GM12878 (cell line): ENCODE measurements at regions not wholly inside any gene's neighbourhood (a gene's known extent, or its start where the extent isn't known, plus 50 kb on each side); places are given as distances from the start of the nearest gene placed in this dataset.

Source experiments
- ATAC-seq: fragments of 200-7000 bp; cut with Tn5 transposase; 3 replicates; pipeline ENCODE4 v1.9.1; 2020; ENCODE audit warnings: mild to moderate bottlenecking, moderate library complexity
- BruUV-seq: library from RNA; stranded (reverse); fragments of 400-500 nt; replicated peaks from 2 replicates; lab custom pipeline; 2021; lab: Mats Ljungman, UMichigan
- CTCF ChIA-PET: fragments of 300-600 bp; sonication (Branson Sonifier 250); formaldehyde crosslinking; extraction: SDS; loops from one replicate; lab custom pipeline; 2021; ENCODE audit warnings: inconsistent platforms; lab: Yijun Ruan, JAX
- POLR2A ChIA-PET: fragments of 350-600 bp; formaldehyde crosslinking; extraction: SDS; loops from one replicate; lab custom pipeline; 2021; ENCODE audit warnings: inconsistent platforms; lab: Charles Lee
- RAD21 ChIA-PET: fragments of 300-600 bp; sonication (Branson Sonifier 250); formaldehyde crosslinking; loops from one replicate; lab custom pipeline; 2023; ENCODE audit warnings: antibody characterized with exemption; ENCODE audit not compliant: unreplicated experiment; lab: Charles Lee
- SMC1A ChIA-PET: fragments of 300-600 bp; sonication (Branson Sonifier 250); formaldehyde crosslinking; loops from one replicate; lab custom pipeline; 2023; ENCODE audit not compliant: unreplicated experiment, uncharacterized antibody; lab: Charles Lee
- DNase-seq: peaks from one replicate; pipeline ENCODE4 v3.0.0-alpha.2; 2011; ENCODE audit warnings: low read depth, low spot score
- FAIRE-seq: peaks from 3 replicates; lab custom pipeline; 2011; peaks lifted over from hg19 to GRCh38; lab: Jason Lieb, UNC
- H2AFZ ChIP-seq: 2 replicates; pipeline ENCODE4 v1.6.0; 2011; ENCODE audit warnings: low read depth, low read length, control low read depth; ENCODE audit not compliant: control insufficient read depth
- H3K27ac ChIP-seq: 2 replicates; pipeline ENCODE4 v1.5.1; 2011; ENCODE audit warnings: control low read depth; ENCODE audit not compliant: control insufficient read depth, insufficient read depth
- H3K27me3 ChIP-seq, 2 experiments: replicated peaks in 1 of 2; 2 replicates each; pipeline versions ENCODE4 v1.6.0 to v1.6.1; 2011; ENCODE audit warnings: low read length in 1 of 2; ENCODE audit not compliant: control insufficient read depth in 2 of 2, insufficient read depth in 2 of 2
- H3K36me3 ChIP-seq, 2 experiments: 2 replicates each; pipeline ENCODE4 v1.5.1; 2011; ENCODE audit warnings: low read length in 1 of 2; ENCODE audit not compliant: control insufficient read depth in 2 of 2, insufficient read depth in 2 of 2
- H3K4me1 ChIP-seq: 2 replicates; pipeline ENCODE4 v1.6.1; 2011; ENCODE audit warnings: mild to moderate bottlenecking, low read length, moderate library complexity, mixed read lengths; ENCODE audit not compliant: control insufficient read depth, insufficient read depth
- H3K4me2 ChIP-seq: 2 replicates; pipeline ENCODE4 v1.6.0; 2011; ENCODE audit warnings: control low read depth; ENCODE audit not compliant: control insufficient read depth, insufficient read depth
- H3K4me3 ChIP-seq: fragments of 200-600 bp; sonication (generic); 2 replicates; pipeline ENCODE4 v1.5.1; 2016
- H3K79me2 ChIP-seq: 2 replicates; pipeline ENCODE4 v1.6.0; 2011; ENCODE audit warnings: low read length; ENCODE audit not compliant: control insufficient read depth, insufficient read depth
- H3K9ac ChIP-seq: 2 replicates; pipeline ENCODE4 v1.8.0; 2011; ENCODE audit warnings: low read length, control low read depth, mixed read lengths; ENCODE audit not compliant: control insufficient read depth, insufficient read depth
- H3K9me3 ChIP-seq: replicated peaks from 3 replicates; pipeline ENCODE4 v1.5.1; 2011; ENCODE audit warnings: mild to moderate bottlenecking, low read length; ENCODE audit not compliant: control insufficient read depth, insufficient read depth
- H4K20me1 ChIP-seq: 2 replicates; pipeline ENCODE4 v1.6.0; 2011; ENCODE audit not compliant: control insufficient read depth, insufficient read depth
- ATF3 ChIP-seq: IDR thresholded peaks from 2 replicates; pipeline ENCODE4 v1.6.1; 2011; ENCODE audit warnings: low read depth, mild to moderate bottlenecking, low read length, moderate library complexity, borderline replicate concordance; ENCODE audit errors: extremely low read depth
- BCL11A ChIP-seq: IDR thresholded peaks from 2 replicates; pipeline ENCODE4 v1.6.1; 2011; ENCODE audit warnings: low read depth, low read length
- GATAD2B ChIP-seq: fragments of 450-650 bp; conservative IDR thresholded peaks from 2 replicates; pipeline ENCODE4 v1.6.1; 2017; ENCODE audit warnings: low read depth, mild to moderate bottlenecking, moderate library complexity
- PRDM15 ChIP-seq: fragments of 450-650 bp; formaldehyde crosslinking; IDR thresholded peaks from 2 replicates; pipeline ENCODE4 v1.4.0; 2020; ENCODE audit warnings: mild to moderate bottlenecking, moderate library complexity
- YBX1 ChIP-seq: fragments of 450-650 bp; IDR thresholded peaks from 2 replicates; pipeline ENCODE4 v1.6.1; 2016; ENCODE audit warnings: antibody characterized with exemption
- ZBTB4 ChIP-seq: fragments of 450-650 bp; formaldehyde crosslinking; IDR thresholded peaks from 2 replicates; pipeline ENCODE4 v1.4.0; 2022; ENCODE audit warnings: mild to moderate bottlenecking, moderate library complexity
- ZNF687 ChIP-seq: fragments of 450-650 bp; IDR thresholded peaks from 2 replicates; pipeline ENCODE4 v1.6.1; 2017; ENCODE audit warnings: mild to moderate bottlenecking, moderate library complexity
- WGBS: methylation state at CpG from one replicate; pipeline ENCODE4 v1.1.6; 2016; ENCODE audit warnings: low lambda C conversion rate; ENCODE audit not compliant: insufficient replicate concordance, insufficient coverage; ENCODE audit errors: missing lambda C conversion rate; 5-methylcytosine and 5-hydroxymethylcytosine counted together
- in situ Hi-C: fragments of 300-500 bp; cut with MboI; formaldehyde crosslinking; loops from 9 replicates; pipeline ENCODE4 v1.14.3; 2018; ENCODE audit warnings: mixed read lengths
- intact Hi-C: fragments of 100-400 bp; cut with micrococcal nuclease; formaldehyde crosslinking; loops from one replicate; pipeline ENCODE4 v1.14.2; 2022; ENCODE audit not compliant: unreplicated experiment

- ChIA-PET CTCF (no interaction called here), RAD21 (no interaction called here), POLR2A (no interaction called here), SMC1A (no interaction called here)
- Histone ChIP-seq H3K79me2 (no peaks in the 10 kb centered on the region), H3K4me3 (no peak overlapping the region), H2AFZ (no peak overlapping the region), H3K9me3 (no peaks in the 10 kb centered on the region; the same call in 2 of the 3 replicates), H3K27me3 (no peaks in the 10 kb centered on the region; a peak in 1 of 4 replicates), H3K36me3 (no peaks in the 10 kb centered on the region), H3K9ac (no peak overlapping the region), H4K20me1 (no peaks in the 10 kb centered on the region; the same call in 1 of the 2 replicates), H3K4me2 (no peak overlapping the region), H3K27ac (no peak overlapping the region), H3K4me1 (no peaks in the 10 kb centered on the region)
- no peak for FAIRE-seq
- 28% methylated on average over 3 of the region's 3 CpGs for WGBS
- in situ Hi-C loops, result no loop called here
- no peak for DNase-seq
- BruUV-seq, result no TSS peak
- intact Hi-C loops, result no loop called here
- ATAC-seq, result no peak
- no peak for TF ChIP-seq YBX1
- no peak for TF ChIP-seq ZBTB4 (CRISPR knock-in tag)
- no peak for TF ChIP-seq PRDM15 (CRISPR knock-in tag)
- TF ChIP-seq ZNF687, result no peak
- TF ChIP-seq BCL11A, result no peak
- no peak for TF ChIP-seq GATAD2B
- no peak for TF ChIP-seq ATF3
These were observed 326.3 kb upstream of the PTGER4 start for GRCh38 chr5:40353442-40353841.
